Head of caudate nucleus (tissue), 42 donors: ENCODE measurements at regions not wholly inside any gene's neighbourhood (a gene's known extent, or its start where the extent isn't known, plus 50 kb on each side); places are given as distances from the start of the nearest gene placed in this dataset.
"Not testable (repeated sequence)": the region's sequence is repeated elsewhere in the genome, so short reads cannot be mapped to it uniquely, and the experiment has no call there.

Experiments used
- DNase-seq, 42 donors: peaks; one replicate each; pipeline versions ENCODE4 v3.0.0 to v3.0.0-alpha.2; 2020 to 2021; ENCODE audit warnings: mixed read lengths in 7 of 42
- intact Hi-C: fragments of 100-400 bp; cut with DNase I; formaldehyde crosslinking; loops from one replicate; pipeline ENCODE4 v1.15.0; 2022

DNA sequence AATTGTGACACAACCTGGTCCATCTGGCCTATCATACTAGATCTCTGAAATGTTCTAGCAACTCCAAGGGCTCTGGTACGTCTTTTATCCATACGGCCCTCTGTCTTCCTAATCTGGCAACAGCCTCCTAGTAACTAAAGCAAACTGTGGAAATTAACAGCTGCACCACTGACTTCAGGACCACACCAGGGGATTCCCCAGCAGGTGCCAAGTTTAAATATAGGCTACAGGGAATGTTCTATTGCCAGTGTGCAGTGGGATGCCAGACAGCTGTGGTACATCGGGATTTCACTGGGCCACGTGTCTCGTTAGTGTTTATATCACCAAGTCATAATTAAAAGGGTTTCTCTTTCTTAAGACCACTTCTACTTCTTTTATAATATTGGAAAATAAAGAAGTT, 94.3 kb downstream of the RGS2 start:
- DNase-seq: no peak
- intact Hi-C loops: no loop called here

DNA sequence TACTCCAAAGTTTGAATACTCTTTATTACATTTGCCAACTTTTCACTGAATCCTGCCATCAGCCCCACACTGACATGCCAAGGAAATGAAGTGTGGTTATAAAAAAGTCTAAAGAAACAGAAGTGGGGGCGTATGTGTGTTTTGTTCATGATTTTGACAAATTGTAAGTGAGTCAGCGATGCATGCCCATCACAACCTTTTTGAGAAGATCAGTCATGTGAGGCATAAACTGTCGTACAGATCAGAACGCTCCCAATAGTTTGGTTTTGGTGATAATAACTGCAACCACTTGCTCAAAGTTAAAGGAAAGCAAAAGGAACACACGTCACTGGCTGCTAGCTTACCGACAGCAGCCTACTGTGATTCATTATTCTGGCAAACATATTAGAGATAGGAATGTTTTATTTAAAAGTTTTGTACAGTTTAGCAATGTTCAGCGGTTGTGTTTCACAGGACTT, 95.6 kb downstream of the RGS2 start:
- intact Hi-C loops: no loop called here
- peak in 1 of 42 donors; percentile 6 for DNase-seq

DNA sequence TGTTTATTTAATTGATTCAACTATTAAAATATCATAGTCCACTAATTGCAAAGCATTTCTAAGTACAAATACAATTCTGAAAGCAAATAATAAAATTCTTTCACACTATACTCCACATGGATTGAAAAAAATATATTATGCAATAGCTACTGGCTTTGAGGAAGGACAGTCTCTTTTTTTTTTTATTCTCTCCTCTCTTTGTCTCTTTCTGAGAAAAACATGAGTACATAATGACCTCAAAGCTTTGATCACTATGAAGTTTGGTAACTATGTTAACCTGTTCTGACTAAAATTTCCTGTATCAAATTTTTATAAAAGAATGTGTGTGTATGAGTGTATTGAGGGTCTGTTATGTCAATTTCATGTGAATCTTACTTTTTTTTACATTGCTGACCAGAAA, 96.2 kb downstream of the RGS2 start:
- intact Hi-C loops: no loop called here
- no peak for DNase-seq

DNA sequence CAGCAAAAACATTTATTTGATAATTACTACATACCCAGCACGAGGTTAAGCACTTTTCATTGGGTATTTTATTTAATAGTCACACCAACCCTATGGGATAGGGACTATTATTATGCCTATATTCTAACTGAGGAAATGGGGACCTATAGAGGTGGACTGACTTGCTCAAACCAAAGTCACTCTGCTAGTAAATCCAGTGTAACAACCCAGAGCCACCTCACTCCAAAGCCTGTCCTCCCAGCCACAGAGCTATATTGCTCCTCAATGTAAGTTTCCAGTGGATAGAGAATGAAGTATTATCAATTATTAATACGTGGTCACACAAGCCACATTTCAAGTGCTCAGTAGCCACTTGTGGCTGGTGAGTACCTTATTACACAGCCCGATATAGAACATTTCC, 97.5 kb downstream of the RGS2 start:
- DNase-seq: no peak
- intact Hi-C loops: no loop called here

DNA sequence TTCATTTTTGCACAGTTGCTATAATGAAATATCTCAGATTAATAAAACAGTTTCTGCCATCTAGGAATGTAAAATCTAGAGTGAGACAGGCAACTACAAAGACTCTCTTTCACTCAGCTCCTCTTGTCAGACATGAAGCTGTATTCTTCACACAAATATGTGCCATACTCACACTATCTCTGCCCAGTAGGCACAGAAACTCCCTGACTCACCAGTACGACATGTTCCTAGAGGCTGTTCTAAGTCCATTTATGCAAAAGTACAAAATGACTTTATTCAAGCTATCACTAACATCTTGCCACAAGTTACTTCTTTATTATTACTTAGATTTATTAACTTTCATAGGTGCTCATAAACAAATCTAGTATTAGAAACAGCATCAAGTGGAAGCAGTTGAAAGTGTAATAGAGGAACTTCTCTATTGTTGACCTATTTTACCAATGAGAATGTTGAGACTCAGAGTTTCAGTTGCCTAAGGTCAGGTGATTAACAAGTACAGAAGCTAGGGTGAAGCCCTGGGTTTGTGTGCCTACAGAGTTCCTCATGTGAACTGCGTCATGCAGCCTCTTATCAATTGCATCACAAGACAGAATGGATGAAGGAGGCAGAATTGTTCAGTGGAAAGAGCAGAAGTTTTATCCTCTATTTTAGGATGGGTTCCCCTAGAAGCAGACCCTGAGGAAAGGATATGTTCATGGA, 98.9 kb downstream of the RGS2 start:
- no peak for DNase-seq

DNA sequence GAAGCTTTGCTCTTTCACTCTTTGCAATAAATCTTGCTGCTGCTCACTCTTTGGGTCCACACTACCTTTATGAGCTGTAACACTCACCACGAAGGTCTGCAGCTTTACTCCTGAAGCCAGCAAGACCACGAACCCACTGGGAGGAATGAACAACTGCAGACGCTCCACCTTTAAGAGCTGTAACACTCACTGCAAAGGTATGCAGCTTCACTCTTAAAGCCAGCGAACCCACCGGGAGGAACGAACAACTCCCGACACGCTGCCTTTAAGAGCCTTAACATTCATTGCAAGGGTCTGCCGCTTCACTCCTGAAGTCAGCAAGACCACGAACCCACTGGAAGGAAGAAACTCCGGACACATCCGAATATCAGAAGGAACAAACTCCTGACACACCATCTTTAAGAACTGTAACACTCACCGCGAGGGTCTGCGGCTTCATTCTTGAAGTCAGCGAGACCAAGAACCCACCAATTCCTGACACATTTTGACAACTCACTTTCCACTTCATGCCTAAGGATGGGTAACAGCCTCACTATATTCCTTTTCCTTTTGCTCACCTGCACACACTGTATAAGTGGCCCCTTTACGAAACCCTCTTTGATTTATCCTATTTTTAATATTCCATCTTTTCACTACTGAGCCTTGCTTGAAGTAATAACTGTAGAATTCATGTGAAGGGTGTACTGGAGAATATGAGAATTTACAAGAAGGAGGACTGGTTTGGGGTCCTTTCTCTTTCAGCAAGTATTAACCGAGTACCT, 103.2 kb downstream of the RGS2 start:
- DNase-seq, intact Hi-C loops: not testable (repeated sequence)

More for the DNA sequence above, 98.9 kb downstream of the RGS2 start:
- intact Hi-C loops: no loop called here

DNA sequence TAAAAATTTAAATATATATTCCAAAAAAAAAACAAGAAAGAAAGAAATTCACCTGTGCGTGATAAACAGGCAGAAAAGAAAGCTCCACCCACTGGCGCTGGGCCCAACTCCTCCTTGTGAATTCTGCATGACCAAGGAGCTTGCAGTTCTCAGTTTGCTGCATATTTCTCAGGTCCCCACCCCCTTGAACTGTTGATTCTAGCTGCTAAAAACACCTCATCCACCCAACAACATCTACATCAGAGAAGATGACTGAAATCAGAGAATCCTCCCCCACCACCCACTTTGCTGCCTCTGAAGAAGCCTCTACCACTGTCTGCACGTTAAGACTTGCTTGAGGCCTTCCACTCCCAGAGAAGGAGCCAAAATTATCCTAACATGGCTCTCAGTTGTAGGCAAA, 104.8 kb downstream of the RGS2 start:
- peak in 8 of 42 donors; percentile 11 to 56 (median 22) for DNase-seq
- intact Hi-C loops: no loop called here

DNA sequence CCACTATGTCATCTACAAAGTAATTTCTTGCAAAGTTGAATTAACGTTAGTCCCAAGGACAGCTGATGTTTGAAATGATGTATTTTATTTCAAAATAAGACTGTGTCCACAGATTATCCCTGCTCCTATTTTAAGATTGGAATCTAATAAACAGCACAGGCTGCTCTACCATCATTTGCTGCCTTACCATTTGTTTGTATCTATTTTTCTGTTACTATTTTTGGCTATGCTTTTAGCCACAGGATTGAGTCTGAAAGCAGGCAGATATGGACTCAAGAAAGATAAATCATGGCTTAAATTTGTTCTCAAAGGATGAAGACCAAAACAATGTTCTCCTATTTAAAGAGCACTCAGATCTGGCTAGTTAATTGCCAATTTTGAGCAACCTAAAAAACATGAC, 105.3 kb downstream of the RGS2 start:
- intact Hi-C loops: no loop called here
- DNase-seq: no peak

DNA sequence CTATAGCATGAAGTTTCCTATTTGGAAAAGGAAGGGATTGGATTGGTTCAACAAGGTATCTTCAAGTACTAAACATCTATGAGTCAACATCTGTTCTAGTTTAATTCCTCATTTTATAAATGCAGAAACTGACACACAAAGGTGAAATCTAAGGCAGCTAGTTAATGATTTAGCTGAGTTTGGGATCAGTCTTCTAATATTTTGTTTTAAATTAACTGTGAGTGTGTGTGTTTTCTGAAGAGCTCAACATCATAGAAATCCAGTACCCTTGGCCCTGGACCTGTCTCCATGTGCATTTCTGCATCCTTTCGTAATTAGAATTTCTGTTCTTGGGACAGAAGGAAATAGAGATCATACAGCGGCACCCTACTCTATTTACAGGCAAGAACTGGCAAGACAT, 105.9 kb downstream of the RGS2 start:
- intact Hi-C loops: no loop called here
- no peak for DNase-seq

DNA sequence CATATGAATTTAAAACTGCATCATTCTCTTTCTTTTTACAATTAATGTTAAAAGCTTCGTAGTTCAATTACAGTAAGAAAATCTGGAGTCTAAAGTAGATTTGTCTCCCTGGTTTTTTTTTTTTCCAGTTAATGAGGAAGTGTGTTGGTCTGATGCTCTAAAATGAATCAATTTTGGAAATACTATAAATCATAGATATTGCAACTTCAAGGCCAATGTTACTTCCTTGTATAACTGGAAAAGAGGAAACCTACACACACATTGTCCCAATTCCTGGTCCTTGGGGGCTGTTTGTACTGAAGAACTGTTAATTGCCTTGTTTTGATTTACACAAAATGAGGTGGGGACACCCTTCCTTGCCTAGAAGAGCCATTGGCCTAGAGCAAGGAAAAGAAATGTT, 107.2 kb downstream of the RGS2 start:
- intact Hi-C loops: no loop called here
- no peak for DNase-seq

DNA sequence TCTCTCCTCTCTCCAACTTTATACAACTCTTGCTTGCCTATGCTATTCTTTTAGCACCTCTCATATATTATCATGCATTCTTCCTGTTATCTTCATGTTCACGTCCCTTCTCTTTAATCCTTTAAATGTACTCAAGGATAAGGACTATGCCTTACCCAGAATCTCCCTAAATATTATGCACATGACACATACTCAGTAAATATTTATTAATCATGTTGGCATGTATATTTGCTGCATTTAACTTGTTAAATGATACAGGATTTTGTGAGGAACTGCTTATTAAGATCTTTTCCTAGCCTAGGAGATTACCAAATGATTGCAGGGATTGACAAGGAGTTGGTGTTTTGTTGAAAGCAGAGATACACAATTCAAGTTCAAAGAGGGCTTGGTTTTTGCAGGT, 109.4 kb downstream of the RGS2 start:
- intact Hi-C loops: no loop called here
- DNase-seq: no peak

DNA sequence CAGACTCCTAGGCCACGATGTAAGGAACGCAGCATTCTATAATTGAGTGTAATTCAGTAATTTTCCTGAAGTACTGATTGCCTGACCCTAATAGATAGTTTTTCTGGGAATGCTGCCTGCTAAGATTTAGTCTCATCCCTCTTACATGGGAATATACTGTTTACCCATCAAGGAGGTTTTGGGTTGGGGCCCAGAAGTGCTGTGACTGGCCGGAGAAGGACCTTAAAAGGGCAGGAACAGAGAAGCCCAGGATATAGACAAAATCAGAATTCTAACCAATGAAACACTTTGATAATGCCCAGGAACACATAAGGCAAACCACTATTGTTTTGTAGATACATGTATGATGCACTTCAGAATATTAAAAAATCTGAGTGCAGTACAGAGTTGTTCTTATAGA, 111.6 kb downstream of the RGS2 start:
- DNase-seq: no peak
- intact Hi-C loops: no loop called here

DNA sequence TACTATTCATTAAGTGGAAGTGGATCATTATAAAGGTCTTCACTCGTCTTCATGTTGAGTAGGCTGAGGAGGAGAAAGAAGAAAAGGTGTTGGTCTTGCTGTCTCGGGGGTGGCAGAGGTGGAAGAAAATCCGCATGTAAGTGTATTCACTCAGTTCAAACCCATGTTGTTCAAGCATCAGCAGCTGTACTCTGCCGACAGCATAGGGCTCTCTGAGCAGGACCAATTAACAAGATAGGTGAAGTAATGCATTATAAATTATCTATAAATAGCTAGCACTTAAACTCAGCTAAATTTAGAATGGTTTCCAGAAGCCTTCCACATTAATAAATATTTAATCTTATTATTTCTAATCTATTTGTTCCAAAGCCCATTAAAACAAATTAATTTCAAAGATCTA, 116.8 kb downstream of the RGS2 start:
- no peak for DNase-seq
- intact Hi-C loops: no loop called here

DNA sequence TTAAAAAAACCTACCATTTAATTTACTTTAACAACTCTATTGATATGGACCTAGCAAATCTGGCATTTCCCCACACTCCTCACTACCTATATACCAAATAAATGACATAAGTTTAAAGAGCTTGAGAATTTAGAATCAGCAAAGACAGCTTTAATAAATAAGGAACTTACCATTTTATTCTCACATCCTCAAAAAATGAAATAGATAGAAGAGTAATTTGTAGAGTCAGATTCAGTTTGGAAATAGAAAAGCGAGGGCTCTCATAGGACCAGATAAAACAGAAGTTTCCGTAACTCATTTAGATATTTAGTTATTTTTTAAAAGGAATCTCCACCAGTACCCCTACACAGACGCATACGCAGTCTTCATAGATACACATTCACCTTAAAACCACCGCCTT, 117.9 kb downstream of the RGS2 start:
- intact Hi-C loops: no loop called here
- DNase-seq: no peak

DNA sequence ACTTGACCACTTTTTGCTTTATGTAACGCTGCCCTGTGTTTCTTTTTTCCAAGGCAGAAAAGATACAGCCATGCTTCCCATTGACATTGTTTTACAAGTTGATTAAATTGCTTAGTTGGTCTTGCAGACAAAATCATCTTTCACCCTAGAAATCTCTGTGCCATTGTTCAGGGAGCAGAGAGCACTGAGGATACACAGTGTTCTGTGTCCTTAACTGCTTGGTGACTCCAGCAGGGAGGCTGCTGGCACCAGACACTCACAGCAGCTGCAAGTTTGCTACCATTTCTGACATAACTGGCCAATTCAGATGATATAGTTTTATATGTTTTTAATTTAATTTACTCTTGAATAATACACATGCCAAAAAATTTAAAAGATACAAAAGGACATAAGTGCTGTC, 118.7 kb downstream of the RGS2 start:
- intact Hi-C loops: no loop called here

DNA sequence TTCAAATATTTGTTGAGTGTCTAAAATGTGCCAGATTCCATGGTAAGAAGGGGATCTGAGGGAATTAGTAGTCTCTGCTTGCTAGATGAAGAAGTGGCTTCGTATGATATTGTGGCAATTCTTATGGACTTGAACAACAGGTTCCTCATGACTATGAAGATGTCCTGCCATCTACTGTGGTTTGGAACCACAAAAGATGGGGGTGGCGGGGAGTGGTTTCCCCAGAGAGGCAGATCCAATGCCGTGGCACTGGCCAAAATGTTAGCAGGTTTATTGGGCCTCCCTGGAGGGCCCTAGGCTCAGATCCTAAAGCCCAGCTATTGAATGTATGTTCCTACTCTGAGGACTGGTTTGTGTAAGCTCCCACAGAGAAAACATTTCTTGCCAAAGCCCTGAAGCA, 120.8 kb downstream of the RGS2 start:
- DNase-seq: no peak
- intact Hi-C loops: no loop called here

More for the DNA sequence above, 118.7 kb downstream of the RGS2 start:
- DNase-seq: peak in 17 of 42 donors; percentile 4 to 54 (median 18)

DNA sequence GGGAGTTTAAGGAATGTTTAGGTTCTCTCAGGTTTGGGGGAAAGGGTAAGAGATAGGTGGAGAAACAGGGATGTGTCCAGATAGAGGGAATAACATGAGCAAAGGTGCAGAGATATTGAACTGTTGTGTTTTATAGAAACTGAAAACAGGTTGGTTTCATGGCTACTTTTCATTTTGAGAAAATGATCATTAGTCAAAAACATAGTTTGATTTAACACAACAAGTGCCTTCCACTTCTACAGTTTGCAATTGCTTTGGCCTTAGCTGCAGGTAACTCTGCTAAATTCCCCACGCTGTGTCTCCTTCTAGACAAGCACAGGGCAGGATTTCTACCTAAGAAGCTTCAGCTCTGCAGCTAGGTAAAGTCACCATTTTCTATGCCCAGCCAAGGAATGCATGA, 124.9 kb downstream of the RGS2 start:
- intact Hi-C loops: no loop called here
- no peak for DNase-seq

DNA sequence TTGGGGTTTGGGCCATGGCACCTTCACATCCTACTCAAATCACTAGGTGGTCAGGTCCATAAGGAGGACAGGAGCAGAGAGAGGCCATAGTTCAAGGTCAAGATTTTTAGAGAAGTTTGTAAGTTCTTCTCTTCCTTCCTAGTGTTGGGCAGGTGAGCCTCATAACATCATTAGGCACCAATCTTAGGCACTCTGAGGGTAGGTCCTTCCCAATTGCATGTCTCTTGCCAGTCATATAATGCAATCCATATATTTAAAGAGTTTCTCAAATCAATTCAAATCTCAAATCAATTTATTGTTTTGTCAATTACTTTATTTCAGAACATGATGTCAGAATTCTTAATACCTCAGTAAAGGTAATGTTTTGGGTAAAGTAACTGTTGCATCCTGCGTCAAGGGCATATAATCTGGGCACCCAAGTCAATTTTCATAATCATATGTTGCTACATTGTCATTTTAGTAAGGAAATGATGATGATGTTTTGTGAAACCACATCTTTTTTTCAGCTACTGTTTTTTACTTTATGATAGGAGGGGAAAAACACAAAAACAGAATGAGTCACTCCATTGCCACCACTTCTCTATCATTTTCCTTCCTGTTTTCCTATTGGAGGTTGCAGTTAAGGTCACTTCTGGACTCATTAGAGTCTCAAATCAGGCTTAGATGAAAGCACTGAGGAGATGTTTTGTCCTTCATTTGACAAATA, 122.7 kb downstream of the UCHL5 start:
- DNase-seq: no peak
- intact Hi-C loops: no loop called here

DNA sequence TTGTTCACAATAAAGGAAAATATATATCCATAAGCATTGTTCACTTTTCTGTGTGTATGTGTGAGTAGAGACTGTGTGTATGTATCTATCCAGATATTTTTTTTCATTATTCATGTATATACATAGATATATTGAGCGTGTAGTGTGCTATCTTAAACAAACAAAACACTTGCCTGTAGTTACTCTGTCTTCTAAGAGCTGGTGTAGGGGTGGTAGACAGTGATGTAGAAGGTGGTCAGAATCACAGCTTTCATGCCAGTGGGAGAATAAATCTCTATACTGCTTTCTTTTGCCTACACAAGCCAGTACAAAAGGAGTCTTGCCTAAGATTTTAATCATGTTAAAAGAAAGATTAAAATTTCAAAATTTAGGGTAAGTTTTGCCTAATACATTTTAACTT, 122.0 kb downstream of the UCHL5 start:
- intact Hi-C loops: no loop called here
- no peak for DNase-seq

DNA sequence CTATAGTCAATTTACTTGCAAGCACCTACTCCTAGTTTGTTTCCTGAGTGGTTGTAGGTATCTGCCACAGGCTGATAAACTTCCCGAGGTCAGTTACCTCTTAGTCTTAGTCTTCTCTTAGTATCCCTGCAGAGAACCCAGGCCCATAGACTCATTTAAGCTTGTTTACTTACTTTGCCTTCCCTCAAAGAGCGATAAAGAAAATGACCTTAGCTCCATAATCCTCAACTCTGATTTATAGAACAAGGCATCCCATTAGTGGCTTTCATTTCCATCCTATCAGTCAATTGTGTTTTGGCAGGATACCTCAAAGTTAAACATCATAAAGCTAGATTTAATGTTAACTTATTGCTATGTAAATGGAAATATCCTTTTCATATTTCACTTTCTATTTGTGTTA, 119.7 kb downstream of the UCHL5 start:
- DNase-seq: no peak
- intact Hi-C loops: no loop called here
